ENCODE measurements at regions not wholly inside any gene's neighbourhood (a gene's known extent, or its start where the extent isn't known, plus 50 kb on each side); places are given as distances from the start of the nearest gene placed in this dataset.

GRCh38 chr2:16215902-16216557 lies 275.7 kb downstream of the MYCN start:
- TF ChIP-seq CTCF (IDR thresholded peaks at IDR 0.05) (no peak), MXI1 (IDR thresholded peaks at IDR 0.05; ENCODE audit: low read depth, low read length) (no peak), EZH2phosphoT487 (IDR thresholded peaks at IDR 0.05; ENCODE audit: borderline replicate concordance, low read depth) (no peak), TCF12 (IDR thresholded peaks at IDR 0.05) (no peak), FOXM1 (IDR thresholded peaks at IDR 0.05; ENCODE audit: low read depth) (no peak), TEAD4 (IDR thresholded peaks at IDR 0.05; ENCODE audit: borderline replicate concordance, insufficient read depth) (no peak), RXRA (IDR thresholded peaks at IDR 0.05; ENCODE audit: borderline replicate concordance, low read depth) (no peak), RCOR1 (IDR thresholded peaks at IDR 0.05; ENCODE audit: low read length) (no peak), TAF1 (IDR thresholded peaks at IDR 0.05; ENCODE audit: borderline replicate concordance, low read depth, low read length) (no peak), SMC3 (IDR thresholded peaks at IDR 0.05; ENCODE audit: low read depth, low read length) (no peak), USF2 (IDR thresholded peaks at IDR 0.05; ENCODE audit: borderline replicate concordance, low read depth, low read length) (no peak)
